ENCODE measurements at regions not wholly inside any gene's neighbourhood (a gene's known extent, or its start where the extent isn't known, plus 50 kb on each side); places are given as distances from the start of the nearest gene placed in this dataset.

GRCh38 chr6:125480146-125480545 is 178.4 kb upstream of the HDDC2 start:
- POLR2A ChIA-PET: no interaction called here

GRCh38 chr6:125480571-125480970 is 178.8 kb upstream of the HDDC2 start:
- CTCF ChIA-PET: interaction anchor here (0.7 to 1.6 kb wide), 4 partner anchors 11 to 151 kb away, joined by 3 to 4 read pairs (median 4); no protein-coding TSS in a partner anchor
- no peak for TF ChIP-seq CTCF (IDR thresholded peaks at IDR 0.05; ENCODE audit: control extremely low read depth, extremely low read depth, low read depth, missing control alignments)
- DNase-seq (ENCODE audit: extremely low spot score): no peak
- POLR2A ChIA-PET: no interaction called here

More at GRCh38 chr6:125480146-125480545, 178.4 kb upstream of the HDDC2 start:
- CTCF ChIA-PET: interaction anchor here (0.7 to 1.6 kb wide), 4 partner anchors 10 to 151 kb away, joined by 3 to 4 read pairs (median 4); no protein-coding TSS in a partner anchor
- TF ChIP-seq CTCF (IDR thresholded peaks at IDR 0.05; ENCODE audit: control extremely low read depth, extremely low read depth, low read depth, missing control alignments): no peak
- no peak for DNase-seq (ENCODE audit: extremely low spot score)

DNA sequence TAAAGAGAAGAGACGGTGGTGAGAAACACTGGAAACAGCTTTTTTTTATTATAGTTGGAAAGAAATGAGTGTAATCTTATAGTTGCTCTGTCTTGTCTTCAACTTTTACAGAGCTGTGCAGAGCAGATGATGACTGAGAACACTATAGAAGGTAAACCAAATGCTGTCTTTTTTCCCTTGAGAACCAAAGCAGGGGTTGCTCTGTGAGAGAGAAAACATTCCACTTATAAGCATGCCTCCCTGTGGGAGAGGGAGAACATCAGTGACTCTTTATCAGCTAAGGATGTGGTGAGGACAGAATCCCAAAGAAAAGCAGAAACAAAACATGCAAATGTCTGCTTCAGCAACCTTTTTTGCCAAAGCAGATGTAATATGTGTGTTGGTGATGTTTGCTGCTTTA is 179.3 kb upstream of the HDDC2 start:
- POLR2A ChIA-PET: no interaction called here

GRCh38 chr6:125485757-125486156 is 184.0 kb upstream of the HDDC2 start:
- no peak for DNase-seq (ENCODE audit: extremely low spot score)
- ChIA-PET POLR2A (no interaction called here), CTCF (no interaction called here)
- no peak for TF ChIP-seq CTCF (IDR thresholded peaks at IDR 0.05; ENCODE audit: control extremely low read depth, extremely low read depth, low read depth, missing control alignments)

More for the DNA sequence above, 179.3 kb upstream of the HDDC2 start:
- TF ChIP-seq CTCF (IDR thresholded peaks at IDR 0.05; ENCODE audit: control extremely low read depth, extremely low read depth, low read depth, missing control alignments): no peak
- CTCF ChIA-PET: interaction anchor here (0.7 to 1.6 kb wide), 5 partner anchors 11 to 152 kb away, joined by 3 to 4 read pairs (median 3); no protein-coding TSS in a partner anchor
- no peak for DNase-seq (ENCODE audit: extremely low spot score)

DNA sequence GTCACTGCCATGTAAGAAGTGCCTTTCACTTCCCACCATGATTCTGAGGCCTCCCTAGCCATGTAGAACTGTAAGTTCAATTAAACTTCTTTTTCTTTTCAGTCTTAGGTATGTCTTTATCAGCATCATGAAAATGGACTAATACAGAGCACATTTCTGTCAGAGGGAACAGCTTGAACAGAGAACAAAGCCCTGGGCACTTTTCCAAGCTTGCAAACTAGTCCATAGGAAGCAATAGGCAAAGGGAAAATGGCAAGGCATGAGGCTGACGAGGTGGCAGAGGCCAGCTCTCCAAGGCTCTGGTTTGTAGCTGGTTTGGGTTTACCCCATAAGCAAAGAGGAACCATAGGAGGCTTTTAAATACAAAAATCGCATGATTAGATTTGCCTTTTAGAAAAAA is 185.1 kb upstream of the HDDC2 start:
- POLR2A ChIA-PET: no interaction called here
- no peak for TF ChIP-seq CTCF (IDR thresholded peaks at IDR 0.05; ENCODE audit: control extremely low read depth, extremely low read depth, low read depth, missing control alignments)
- CTCF ChIA-PET: interaction anchor here (1.2 kb wide), 1 partner anchor 19 kb away, joined by 3 read pairs; no protein-coding TSS in a partner anchor
- no peak for DNase-seq (ENCODE audit: extremely low spot score)

- POLR2A ChIA-PET: no interaction called here
- TF ChIP-seq CTCF (IDR thresholded peaks at IDR 0.05; ENCODE audit: control extremely low read depth, extremely low read depth, low read depth, missing control alignments): no peak
- DNase-seq (ENCODE audit: extremely low spot score): no peak
- CTCF ChIA-PET: interaction anchor here (1.5 kb wide), 1 partner anchor 10 kb away, joined by 3 read pairs; no protein-coding TSS in a partner anchor
Observed at GRCh38 chr6:125489579-125490285, 188.0 kb upstream of the HDDC2 start.
